COLO829 (cell line): ENCODE measurements at regions not wholly inside any gene's neighbourhood (a gene's known extent, or its start where the extent isn't known, plus 50 kb on each side); places are given as distances from the start of the nearest gene placed in this dataset.
"Not testable (repeated sequence)": the region's sequence is repeated elsewhere in the genome, so short reads cannot be mapped to it uniquely, and the experiment has no call there.

Experiments
- DNase-seq: peaks from one replicate; pipeline ENCODE4 v3.0.0; 2012; ENCODE audit warnings: low spot score

DNA sequence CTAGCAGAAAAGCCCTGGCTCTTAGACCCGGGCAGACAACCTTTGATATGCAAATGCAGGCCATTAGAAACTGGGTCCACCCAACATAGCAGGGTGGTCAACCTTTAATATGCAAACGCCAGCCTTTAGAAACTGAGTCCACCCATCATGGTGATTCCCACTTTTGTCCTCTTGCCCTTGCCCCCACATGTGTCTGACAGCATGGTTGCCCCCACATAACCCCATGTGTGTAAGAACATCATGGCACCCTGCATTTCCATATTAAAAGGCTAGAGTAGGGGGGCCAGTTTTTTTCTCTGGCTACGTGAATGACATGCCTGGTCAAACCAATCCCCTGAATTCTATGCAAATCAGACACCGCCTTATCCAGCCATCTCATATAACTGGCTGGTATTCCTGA lies 273.2 kb upstream of the PRDM9 start:
- no peak for DNase-seq

DNA sequence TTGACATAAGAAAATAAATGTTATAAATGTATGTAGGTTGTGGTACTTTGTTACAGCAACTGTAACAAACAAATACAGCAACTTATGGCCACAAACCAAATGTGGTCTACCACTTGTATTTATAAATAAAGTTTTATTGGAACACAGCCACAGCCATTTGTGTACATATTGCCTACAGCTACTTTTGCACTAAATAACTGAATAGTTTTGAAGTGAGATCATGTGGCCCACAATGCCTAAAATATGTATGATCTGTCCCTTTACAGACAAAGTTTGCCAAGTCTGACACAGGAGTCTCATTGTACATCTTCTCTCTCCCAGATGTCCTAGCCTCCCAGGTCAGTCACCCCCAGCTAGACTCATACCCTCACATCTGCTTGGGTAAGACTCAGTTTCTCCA lies 283.6 kb upstream of the PRDM9 start:
- no peak for DNase-seq

DNA sequence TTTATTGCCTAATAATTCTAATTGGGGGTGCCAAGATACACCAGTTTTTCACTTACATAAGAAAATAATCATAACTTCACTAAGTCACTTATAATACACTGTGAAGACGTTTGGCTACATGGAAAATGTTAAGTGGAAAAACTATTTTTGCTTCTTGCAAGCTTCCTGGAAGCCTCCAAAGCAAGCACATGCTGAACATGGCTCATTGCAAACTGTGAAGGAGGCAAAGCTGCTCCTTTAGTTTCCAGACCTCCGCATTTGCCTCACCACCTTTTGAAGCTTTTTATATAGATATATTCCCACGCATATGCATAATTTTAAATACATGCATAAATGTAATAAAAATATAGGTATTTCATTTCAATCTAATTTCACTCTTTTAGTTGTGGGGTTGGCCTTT lies 285.6 kb upstream of the PRDM9 start:
- DNase-seq: no peak

DNA sequence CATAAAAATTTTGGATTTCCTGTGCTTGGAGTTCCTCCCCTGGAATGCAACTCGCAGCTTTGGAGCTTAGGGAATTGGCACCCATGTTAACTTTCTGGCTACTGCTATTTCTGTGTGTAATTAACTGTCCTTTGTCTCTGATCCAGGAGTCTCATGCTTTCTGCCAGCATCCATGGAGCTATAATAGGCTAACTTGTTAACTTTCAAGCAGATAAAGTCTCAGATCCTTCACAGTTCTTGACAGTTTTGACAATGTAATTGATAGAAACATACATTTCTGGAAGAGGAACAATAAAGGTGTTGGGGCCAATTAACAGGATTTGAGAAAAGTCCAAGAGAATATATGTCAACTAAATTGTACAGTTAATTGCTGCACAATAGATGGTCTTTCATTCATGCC lies 290.2 kb upstream of the PRDM9 start:
- DNase-seq: no peak

DNA sequence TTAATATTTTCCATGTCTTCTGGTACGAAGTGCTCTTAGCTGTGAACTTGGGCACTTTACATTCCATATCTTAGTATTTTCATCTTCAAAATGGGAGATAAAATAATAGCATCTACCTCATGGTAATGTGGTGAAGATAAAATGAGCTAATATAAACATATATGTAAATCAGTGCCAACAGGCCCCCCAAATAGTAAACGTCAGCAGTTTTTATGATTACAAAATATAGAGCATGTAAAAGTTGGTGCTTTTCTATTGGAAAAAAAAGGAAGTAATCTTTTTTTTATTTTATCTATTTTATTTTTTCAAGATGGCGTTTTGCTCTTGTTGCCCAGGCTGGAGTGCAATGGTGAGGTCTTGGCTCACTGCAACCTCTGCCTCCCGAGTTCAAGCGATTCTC lies 291.1 kb upstream of the PRDM9 start:
- DNase-seq: no peak

DNA sequence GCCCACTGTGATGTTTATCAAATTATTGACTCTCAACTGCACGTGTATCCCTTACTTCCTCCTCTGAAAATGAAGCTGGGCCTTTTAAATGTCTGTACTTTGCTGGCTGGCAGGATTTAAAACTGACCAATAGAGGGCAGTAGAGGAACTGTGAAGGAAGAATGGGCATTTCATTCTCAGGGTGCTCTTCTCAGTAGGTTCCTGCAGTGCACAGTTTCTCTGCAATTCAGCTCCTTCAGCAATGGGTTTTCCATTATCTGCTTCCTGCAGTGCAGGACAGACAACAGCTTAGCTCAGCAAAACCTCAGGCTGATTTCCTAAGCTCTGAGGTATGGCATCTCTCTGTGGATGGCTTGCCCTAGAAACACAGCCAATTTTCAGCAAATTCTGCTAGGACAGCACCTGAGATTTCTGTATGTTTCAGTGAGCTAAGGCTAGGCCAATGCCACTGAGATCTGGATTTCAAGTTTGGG lies 298.4 kb upstream of the PRDM9 start:
- peak; percentile 28 for DNase-seq

DNA sequence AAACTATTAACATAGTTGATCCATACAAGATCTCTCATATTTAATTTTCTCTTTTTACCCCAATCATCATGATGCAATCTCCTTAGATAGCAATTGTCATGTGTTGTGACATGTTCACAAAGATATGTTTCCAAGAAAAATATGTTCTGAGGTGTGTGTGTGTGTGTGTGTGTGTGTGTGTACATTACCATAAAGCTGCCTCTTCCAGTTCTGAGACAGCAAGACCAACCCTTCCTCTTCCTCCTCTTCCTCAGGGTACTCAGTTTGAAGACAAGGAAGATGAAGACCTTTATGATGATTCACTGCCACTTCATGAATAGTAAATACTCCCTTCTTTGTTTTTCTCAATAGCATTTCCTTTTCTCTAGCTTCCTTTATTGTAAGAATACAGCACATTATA lies 303.3 kb upstream of the PRDM9 start:
- DNase-seq: no peak

DNA sequence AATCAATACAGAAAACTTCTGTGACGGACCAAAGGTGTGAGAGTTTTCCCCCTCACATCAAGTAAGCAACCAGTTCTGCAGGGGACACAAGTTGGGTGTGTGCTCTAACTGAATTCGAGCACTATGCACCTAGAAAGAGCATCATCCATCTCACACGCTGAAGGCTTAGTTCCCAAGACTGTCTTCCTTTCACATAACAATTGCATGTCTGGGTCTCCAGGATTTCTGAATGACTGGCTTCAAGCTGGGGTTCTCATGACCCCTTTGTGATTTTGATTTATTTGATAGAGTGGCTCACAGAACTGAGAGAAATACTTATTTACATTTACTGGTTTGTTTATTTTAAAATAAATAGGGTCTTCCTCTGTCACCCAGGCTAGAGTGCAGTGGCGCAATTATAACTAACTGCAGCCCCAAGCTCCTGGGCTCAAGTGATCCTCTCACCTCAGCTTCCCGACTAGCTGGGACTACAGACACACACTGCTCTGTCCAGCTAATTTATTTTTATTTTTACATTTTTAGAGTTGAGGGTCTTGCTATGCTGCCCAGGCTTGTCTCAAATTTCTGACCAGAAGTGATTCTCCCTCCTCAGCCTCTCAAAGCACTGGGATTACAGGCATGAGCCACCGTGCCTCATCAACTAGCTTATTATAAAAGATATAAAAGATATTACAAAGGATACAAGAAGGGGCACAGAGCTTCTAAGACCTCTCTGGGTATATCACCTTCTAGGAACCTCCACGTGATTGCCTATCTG lies 316.7 kb upstream of the CDH12 start:
- no peak for DNase-seq

DNA sequence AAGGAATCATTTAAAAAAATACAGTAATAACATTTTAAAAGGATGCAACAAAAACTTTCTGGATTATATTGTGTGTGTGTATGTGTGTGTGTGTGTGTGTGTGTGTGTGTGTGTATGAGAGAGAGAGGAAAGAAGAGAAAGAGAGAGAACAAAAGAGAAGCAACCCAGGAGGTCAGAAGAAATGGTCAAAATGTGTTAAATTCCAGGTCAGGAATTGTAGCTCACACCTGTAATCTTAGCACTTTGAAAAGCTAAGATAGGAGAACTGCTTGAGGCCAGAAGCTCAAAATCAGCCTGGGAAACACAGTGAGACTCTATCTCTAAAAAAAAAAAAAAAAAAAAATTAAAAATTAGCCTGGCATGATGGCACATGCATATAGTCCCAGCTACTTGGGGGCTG lies 311.8 kb upstream of the CDH12 start:
- DNase-seq: no peak

DNA sequence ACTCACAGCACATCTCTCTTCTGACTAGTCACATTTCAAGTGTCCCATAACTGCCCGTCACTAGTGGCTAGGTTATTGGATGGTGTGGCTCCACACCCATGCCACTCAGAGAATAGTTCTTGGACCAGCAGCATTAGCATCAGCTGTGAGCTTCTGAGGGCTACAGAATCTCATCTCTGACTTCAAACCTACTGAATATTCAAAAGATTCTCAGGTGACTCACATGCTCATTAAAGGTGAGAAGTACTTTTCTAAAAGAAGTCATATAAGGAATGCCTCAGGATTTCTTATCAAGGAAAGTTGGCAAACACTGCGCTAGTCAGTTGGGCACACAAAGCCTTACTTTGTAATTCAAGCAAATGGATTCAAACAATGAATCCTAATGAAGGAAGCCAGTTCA lies 305.0 kb upstream of the CDH12 start:
- no peak for DNase-seq

DNA sequence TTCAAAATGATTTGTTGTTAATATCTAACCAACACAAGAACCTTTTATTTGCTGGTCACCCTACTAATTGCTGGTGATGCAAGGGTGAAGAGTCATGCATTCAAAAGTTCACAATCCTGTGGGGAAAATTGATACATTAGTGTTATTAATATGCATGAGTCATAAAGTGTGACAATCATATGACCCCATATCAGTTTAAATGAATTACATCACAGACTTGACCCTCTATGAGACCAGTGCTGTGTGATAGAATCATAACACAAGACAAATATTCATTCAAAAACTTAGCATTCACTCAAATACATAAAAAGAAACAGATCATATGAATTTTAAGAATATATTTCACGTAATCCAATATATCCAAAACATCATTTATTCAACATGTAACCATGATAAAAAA lies 304.6 kb upstream of the CDH12 start:
- no peak for DNase-seq

DNA sequence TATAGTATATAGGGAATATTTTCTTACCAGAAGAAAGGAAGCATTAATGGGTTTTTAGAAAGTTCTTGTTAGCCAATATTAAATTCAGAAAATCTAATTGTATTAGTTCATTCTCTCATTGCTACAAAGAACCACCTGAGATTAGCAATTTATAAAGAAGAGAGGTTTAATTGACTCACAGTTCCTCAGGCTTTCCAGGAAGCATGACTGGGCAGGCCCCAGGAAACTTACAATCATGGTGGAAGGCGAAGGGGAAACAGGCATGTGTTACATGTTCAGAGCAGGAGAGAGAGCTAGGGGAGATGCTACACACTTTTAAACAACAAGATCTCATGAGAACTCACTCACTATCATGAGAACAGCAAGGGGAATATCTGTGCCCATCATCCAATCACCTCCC lies 304.0 kb upstream of the CDH12 start:
- DNase-seq: no peak

DNA sequence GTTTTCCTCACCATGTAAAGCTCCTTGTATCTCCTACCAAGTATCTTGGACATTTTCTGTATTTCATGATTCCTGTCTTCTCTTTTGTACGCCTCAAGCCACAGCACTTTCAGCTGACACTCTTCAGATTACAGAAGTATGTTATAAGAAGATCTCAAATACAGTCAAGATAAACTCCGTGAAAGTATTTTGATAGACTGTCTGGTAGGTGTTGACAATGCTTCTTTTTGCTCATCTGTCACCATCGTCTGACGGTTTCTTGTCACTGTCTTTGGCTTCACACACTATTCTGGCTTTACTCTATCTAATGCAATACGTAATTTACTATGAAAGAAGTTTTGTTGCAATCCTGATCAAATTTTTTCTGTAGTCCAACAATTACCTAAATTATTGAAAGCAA lies 294.5 kb upstream of the CDH12 start:
- DNase-seq: no peak

DNA sequence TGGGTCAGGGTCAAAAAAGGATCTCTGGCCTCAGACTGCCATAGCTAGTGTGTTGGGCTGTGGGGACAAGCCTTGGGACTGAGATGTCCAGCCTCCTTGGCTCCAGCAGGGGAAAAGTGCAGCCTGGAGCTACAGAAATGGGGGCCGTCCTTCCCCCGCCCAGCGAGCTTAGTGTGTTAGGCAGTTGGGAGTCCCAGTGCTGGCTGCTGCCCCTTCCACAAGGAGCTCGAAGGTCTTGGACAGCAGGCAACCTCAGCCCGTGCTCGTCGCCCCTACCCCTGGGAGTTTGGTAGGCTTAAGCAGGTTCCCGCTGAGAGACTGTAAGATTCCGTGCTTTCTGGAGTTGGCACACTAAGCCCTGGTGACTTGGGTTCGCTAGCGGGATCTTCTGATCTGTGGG lies 293.0 kb upstream of the CDH12 start:
- DNase-seq: no peak

DNA sequence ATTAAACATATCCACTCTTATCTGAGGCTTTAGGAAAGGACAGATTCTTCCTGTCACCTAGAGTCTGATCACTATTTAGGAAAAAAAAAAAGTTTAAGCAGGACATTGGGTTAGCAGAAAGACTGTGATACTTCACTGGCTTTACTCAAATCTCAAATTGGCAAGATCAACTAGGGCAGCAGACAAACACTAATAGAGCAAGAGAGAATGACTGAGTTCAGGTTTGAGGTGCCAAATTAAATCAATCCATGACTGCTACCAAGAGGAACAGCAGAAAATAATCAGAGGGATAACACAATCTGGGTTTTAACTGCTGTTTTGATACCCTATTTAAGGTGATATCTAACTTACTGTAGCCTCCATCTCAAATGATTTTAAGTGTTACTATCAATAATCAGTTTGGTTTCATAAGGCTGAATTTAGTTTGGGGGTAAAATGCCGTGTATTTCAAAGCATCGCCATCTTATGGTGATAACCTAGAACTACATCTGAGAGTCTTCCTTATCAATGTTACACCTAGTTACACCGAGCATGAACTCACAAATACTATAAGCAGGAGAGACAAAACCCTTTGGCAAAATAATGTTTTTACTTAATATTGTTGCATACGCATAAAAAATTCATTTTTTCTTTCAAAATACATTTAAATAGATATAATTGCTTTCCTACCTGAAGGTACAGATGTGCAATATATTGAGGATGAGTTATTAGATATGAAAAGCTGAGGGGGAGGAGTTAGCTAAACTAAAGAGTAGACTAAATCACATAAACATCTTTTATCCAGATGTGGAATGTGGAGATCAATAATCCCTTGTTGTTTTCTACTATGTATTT lies 286.4 kb upstream of the CDH12 start:
- DNase-seq: no peak

DNA sequence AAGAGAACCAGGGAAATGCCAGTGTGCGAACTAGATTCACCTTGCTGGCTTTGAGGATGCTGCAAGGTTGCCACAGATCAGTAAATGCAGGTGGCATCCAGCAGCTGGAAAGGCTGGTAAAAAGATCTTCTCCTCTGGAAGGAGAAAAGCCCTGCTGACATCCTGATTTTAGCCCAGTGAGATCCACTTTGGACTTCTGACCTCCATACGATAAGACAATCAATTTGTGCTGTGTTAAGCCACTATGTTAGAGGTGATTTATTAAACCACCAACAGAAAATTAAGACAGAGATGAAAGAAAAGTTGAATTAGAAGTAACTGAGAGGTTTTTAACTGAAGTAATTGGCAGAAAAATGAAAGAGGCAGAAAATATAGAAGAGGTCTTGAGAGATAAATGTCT lies 283.8 kb upstream of the CDH12 start:
- DNase-seq: no peak

DNA sequence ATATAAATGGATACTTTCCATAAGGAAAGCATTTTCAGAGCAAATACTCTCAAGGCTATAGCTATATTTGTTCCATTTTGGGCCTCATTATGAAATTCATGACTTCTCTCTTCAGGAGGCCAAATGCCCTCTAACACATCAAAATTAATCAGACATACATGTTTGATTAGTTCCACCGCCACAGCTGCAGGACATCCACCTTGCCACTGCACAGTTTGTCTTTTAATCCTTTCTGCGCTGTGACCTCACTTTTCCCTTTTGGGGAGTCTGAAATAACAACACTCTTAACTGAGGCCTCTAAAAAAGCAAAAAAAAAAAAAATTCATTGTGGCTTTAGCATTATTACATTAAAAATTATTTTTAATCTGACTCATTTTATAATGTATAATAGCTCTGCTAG lies 279.1 kb upstream of the CDH12 start:
- no peak for DNase-seq

DNA sequence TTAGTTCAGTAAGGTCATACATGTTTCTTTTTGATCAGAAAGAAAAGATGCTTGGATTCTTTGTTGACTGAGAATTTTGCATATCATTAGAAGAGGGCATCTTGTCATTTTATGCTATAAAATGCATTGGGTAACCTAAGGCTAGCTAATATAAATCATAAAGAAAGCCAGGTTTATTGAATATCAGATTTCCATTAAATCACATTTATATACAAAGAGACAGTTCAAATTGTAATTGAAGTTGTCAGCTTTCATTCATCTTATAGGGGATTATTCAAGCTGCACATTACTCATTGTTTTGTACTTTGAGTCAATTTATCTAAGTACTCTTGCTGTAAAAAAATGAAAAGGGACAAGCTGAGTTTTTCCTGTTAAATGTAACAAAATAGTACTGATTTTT lies 259.1 kb upstream of the CDH12 start:
- no peak for DNase-seq

DNA sequence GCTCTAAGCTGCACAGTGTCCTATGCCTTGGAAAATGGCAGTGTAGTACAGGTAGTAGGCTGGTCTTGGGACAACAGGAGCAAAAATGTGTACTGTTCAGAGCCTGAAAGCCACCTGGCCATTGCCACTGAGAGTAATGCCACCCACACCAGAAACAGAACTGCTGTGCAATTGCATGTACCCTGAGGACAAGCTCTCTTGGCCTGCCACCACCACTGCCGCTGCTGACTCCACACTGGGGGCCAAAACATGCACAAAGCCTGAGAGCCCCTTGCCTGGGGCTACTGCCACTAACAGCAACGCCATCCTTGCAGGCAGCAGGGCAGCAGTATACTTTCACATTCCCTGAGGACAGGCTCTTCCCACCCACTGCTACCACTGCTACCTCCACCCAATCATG lies 251.9 kb upstream of the CDH12 start:
- no peak for DNase-seq

DNA sequence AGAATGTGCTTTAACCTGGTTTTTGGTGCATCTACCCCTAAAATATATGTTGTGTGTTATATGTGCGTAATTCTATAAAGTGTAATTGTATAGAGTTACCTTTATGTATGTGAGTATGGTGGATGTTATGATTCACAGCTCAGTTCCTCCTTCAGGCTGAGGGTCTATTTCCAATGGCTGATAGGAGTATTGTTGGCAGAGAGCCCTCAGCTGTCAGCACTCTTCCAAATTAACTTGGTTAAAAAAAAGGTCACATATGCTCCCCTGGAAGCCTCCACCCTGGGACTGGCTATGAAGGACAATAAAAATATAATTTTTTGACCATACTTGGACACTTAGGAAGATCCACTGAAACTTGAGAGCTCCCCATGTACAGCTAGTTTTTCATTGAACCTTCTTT lies 250.4 kb upstream of the CDH12 start:
- DNase-seq: no peak

DNA sequence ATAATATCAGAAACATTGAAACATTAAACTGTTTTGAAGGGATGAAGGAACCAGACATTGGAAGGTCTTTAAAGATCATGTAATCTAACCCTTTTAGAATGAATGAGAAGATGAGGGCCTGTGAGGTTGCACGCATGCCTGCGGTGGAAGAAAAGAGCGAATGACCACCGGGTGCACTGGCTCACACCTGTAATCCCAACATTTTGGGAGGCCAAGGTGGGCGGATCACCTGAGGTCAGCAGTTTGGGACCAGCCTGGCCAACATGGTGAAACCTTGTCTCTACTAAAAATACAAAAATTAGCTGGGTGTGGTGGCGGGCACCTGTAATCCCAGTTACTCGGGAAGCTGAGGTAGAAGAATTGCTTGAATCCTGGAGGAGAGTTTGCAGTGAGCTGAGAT lies 242.3 kb upstream of the CDH12 start:
- not testable (repeated sequence) for DNase-seq

DNA sequence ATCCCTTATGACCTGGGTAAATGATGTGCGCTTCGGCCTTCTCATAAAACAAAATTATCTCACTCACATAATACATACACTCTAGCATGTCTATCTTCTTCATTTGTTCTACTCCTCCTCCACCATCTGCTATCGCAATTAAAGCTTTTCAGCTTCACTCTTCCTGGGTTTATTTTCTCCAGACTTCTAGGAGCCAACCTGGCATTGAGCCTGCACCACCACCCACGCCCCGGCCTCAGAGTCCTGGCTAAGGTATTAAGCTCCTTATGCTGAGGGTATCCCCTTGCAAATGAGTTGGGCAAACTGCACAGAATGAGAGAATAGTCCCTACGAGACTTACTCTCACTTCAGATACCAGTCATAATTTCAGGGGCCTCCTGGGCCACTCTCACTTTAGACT lies 236.1 kb upstream of the CDH12 start:
- no peak for DNase-seq

DNA sequence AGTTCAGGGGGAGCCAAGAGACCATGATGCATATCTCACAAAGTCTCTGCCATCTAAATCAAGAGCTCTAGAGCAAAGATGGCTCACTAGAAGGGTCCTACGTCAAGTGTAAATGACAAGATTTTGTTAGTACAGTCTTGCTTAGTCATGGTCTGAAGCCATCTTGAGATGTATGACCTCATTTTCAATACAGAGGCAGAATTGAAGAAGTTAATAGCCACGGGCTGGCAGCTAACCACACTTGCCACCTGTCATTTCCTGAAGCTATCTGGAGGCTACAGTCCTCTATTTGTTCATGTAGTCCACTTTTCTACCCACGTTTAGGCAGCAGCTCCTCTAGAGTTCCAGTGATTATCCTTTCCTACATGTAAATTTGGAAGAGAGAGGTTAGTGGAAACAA lies 231.7 kb upstream of the CDH12 start:
- DNase-seq: no peak

DNA sequence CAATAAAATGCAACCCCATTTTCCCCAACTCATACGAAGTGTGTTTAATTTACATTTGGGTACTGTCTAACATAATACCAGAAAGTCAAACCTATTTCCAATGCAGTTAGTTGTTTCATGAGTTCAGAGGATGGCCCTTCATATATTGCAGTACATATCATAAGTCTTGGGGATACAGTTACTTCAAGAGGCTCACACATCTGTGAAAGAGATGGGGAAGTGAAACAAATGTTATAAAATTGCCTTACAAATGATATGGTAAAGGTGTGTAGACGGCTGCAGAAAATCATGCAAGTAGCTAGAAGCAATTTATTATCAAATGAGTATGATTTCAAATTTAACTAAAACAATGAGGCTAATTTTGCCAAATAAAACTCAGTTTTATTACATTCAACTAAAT lies 219.0 kb upstream of the CDH12 start:
- no peak for DNase-seq
